ENCODE measurements at regions not wholly inside any gene's neighbourhood (a gene's known extent, or its start where the extent isn't known, plus 50 kb on each side); places are given as distances from the start of the nearest gene placed in this dataset.

GRCh38 chr14:83533734-83534133, 1996.2 kb upstream of the FLRT2 start:
- Histone ChIP-seq H3K9me3 (ENCODE audit: control insufficient read depth, insufficient read depth, low read depth, low read length) (no peaks in the 10 kb centered on the region), H3K27ac (ENCODE audit: low read length) (no peak overlapping the region), H3K36me3 (ENCODE audit: control insufficient read depth, insufficient read depth, low read length) (no peaks in the 10 kb centered on the region), H3K27me3 (ENCODE audit: control insufficient read depth, insufficient read depth, low read length) (no peaks in the 10 kb centered on the region), H3K4me3 (ENCODE audit: low read depth in 2 of 2, low read length in 2 of 2) (no peak overlapping the region), H3K4me1 (ENCODE audit: control insufficient read depth, insufficient read depth, low read length) (no peaks in the 10 kb centered on the region)
- TF ChIP-seq POLR2AphosphoS5 (IDR thresholded peaks at IDR 0.05; ENCODE audit: low read depth, low read length) (no peak), TCF7L2 (IDR thresholded peaks at IDR 0.05; ENCODE audit: low read depth, low read length) (no peak), SIN3A (IDR thresholded peaks at IDR 0.05; ENCODE audit: borderline replicate concordance, insufficient read depth, low read depth, low read length) (no peak)
- TF ChIP-seq, protein P1, sequence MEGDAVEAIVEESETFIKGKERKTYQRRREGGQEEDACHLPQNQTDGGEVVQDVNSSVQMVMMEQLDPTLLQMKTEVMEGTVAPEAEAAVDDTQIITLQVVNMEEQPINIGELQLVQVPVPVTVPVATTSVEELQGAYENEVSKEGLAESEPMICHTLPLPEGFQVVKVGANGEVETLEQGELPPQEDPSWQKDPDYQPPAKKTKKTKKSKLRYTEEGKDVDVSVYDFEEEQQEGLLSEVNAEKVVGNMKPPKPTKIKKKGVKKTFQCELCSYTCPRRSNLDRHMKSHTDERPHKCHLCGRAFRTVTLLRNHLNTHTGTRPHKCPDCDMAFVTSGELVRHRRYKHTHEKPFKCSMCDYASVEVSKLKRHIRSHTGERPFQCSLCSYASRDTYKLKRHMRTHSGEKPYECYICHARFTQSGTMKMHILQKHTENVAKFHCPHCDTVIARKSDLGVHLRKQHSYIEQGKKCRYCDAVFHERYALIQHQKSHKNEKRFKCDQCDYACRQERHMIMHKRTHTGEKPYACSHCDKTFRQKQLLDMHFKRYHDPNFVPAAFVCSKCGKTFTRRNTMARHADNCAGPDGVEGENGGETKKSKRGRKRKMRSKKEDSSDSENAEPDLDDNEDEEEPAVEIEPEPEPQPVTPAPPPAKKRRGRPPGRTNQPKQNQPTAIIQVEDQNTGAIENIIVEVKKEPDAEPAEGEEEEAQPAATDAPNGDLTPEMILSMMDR (IDR thresholded peaks at IDR 0.05), result no peak
- TF ChIP-seq, protein P2, sequence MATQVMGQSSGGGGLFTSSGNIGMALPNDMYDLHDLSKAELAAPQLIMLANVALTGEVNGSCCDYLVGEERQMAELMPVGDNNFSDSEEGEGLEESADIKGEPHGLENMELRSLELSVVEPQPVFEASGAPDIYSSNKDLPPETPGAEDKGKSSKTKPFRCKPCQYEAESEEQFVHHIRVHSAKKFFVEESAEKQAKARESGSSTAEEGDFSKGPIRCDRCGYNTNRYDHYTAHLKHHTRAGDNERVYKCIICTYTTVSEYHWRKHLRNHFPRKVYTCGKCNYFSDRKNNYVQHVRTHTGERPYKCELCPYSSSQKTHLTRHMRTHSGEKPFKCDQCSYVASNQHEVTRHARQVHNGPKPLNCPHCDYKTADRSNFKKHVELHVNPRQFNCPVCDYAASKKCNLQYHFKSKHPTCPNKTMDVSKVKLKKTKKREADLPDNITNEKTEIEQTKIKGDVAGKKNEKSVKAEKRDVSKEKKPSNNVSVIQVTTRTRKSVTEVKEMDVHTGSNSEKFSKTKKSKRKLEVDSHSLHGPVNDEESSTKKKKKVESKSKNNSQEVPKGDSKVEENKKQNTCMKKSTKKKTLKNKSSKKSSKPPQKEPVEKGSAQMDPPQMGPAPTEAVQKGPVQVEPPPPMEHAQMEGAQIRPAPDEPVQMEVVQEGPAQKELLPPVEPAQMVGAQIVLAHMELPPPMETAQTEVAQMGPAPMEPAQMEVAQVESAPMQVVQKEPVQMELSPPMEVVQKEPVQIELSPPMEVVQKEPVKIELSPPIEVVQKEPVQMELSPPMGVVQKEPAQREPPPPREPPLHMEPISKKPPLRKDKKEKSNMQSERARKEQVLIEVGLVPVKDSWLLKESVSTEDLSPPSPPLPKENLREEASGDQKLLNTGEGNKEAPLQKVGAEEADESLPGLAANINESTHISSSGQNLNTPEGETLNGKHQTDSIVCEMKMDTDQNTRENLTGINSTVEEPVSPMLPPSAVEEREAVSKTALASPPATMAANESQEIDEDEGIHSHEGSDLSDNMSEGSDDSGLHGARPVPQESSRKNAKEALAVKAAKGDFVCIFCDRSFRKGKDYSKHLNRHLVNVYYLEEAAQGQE (IDR thresholded peaks at IDR 0.05; ENCODE audit: insufficient read depth in 1 of 2, low read depth in 2 of 2, low read length in 1 of 2), result no peak
- POLR2A ChIA-PET, result no interaction called here
- in situ Hi-C loops (cut with HindIII; ENCODE audit: low pct_unique_long_range_greater_than_20kb, low sequenced_read_pairs), result no loop called here
- no peak for DNase-seq (ENCODE audit: low read depth, low spot score)
- intact Hi-C loops (cut with micrococcal nuclease; ENCODE audit: unreplicated experiment), result no loop called here
- BruUV-seq (replicated peaks), result no TSS peak
- CTCF ChIA-PET, result no interaction called here
- ATAC-seq, result no peak

DNA sequence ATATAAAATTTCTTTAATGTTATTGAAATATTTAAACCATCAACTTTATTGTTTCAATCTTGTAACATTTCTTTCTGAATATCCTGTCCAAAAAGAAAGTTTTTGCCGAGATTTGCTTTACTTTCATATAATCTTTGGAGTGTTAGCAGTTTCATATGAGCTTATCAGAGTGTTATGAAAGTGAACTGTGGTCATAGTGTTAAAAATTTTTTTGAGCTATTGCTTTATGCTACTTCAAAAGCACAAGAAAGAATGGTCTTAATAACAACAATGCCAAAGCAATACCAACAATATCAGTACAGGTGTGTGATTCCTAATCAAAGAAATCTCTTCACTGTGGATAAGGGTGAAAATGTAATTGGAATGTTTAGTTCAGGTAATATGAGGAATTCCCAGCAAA, 1994.9 kb upstream of the FLRT2 start:
- Histone ChIP-seq H3K27me3 (ENCODE audit: control insufficient read depth, insufficient read depth, low read length) (no peaks in the 10 kb centered on the region), H3K27ac (ENCODE audit: low read length) (no peak overlapping the region), H3K9me3 (ENCODE audit: control insufficient read depth, insufficient read depth, low read depth, low read length) (no peaks in the 10 kb centered on the region), H3K4me3 (ENCODE audit: low read depth in 2 of 2, low read length in 2 of 2) (no peak overlapping the region), H3K4me1 (ENCODE audit: control insufficient read depth, insufficient read depth, low read length) (no peaks in the 10 kb centered on the region), H3K36me3 (ENCODE audit: control insufficient read depth, insufficient read depth, low read length) (no peaks in the 10 kb centered on the region)
- BruUV-seq (replicated peaks), result no TSS peak
- ChIA-PET CTCF (no interaction called here), POLR2A (no interaction called here)
- intact Hi-C loops (cut with micrococcal nuclease; ENCODE audit: unreplicated experiment) (no loop called here), in situ Hi-C loops (cut with HindIII; ENCODE audit: low pct_unique_long_range_greater_than_20kb, low sequenced_read_pairs) (no loop called here)
- no peak for DNase-seq (ENCODE audit: low read depth, low spot score)
- TF ChIP-seq TCF7L2 (IDR thresholded peaks at IDR 0.05; ENCODE audit: low read depth, low read length) (no peak), POLR2AphosphoS5 (IDR thresholded peaks at IDR 0.05; ENCODE audit: low read depth, low read length) (no peak), SIN3A (IDR thresholded peaks at IDR 0.05; ENCODE audit: borderline replicate concordance, insufficient read depth, low read depth, low read length) (no peak)
- TF ChIP-seq, protein P2 (IDR thresholded peaks at IDR 0.05; ENCODE audit: insufficient read depth in 1 of 2, low read depth in 2 of 2, low read length in 1 of 2), result no peak
- TF ChIP-seq, protein P1 (IDR thresholded peaks at IDR 0.05), result no peak
- no peak for ATAC-seq
